Neural cell (in vitro differentiated cells): ENCODE measurements at regions not wholly inside any gene's neighbourhood (a gene's known extent, or its start where the extent isn't known, plus 50 kb on each side); places are given as distances from the start of the nearest gene placed in this dataset.

ENCODE experiments used
- H2AFZ ChIP-seq: fragments of 200-600, 300-800 bp; sonication (generic), shearing (Covaris generic); 2 replicates; pipeline ENCODE4 v1.6.0; 2014; ENCODE audit warnings: low read depth, mild to moderate bottlenecking, antibody characterized with exemption, low read length, moderate library complexity
- H3F3A ChIP-seq: fragments of 200-600 bp; shearing (Covaris generic); 2 replicates; pipeline ENCODE4 v1.6.1; 2016; ENCODE audit warnings: mild to moderate bottlenecking, moderate library complexity, mixed read lengths, antibody characterized with exemption, low read length; ENCODE audit not compliant: insufficient read depth, poor library complexity, severe bottlenecking
- H3K27ac ChIP-seq: fragments of 200-600, 300-800 bp; sonication (generic), shearing (Covaris generic); 2 replicates; pipeline ENCODE4 v1.5.1; 2014; ENCODE audit warnings: mild to moderate bottlenecking, low read length, moderate library complexity
- H3K27me3 ChIP-seq: fragments of 300-800, 200-600 bp; sonication (generic), shearing (Covaris generic); 2 replicates; pipeline ENCODE4 v1.6.0; 2014; ENCODE audit warnings: mild to moderate bottlenecking, low read depth, low read length, moderate library complexity; ENCODE audit not compliant: insufficient read depth
- H3K36me3 ChIP-seq: fragments of 300-800, 200-600 bp; sonication (generic), shearing (Covaris generic); 2 replicates; pipeline ENCODE4 v1.5.1; 2014; ENCODE audit warnings: mild to moderate bottlenecking, antibody characterized with exemption, low read length, moderate library complexity; ENCODE audit not compliant: insufficient read depth
- H3K4me2 ChIP-seq: fragments of 300-800, 200-600 bp; sonication (generic), shearing (Covaris generic); 2 replicates; pipeline ENCODE4 v1.6.0; 2014; ENCODE audit warnings: mild to moderate bottlenecking, low read length
- H3K4me3 ChIP-seq: fragments of 300-800, 200-600 bp; sonication (generic), shearing (Covaris generic); 2 replicates; pipeline ENCODE4 v1.5.1; 2014; ENCODE audit warnings: mild to moderate bottlenecking, low read length, moderate library complexity
- H3K79me2 ChIP-seq: fragments of 200-600 bp; shearing (Covaris generic); replicated peaks from 2 replicates; pipeline ENCODE4 v1.6.0; 2014; ENCODE audit warnings: mild to moderate bottlenecking, low read length, moderate library complexity; ENCODE audit not compliant: insufficient read depth
- H3K9ac ChIP-seq: fragments of 300-800, 200-600 bp; sonication (generic), shearing (Covaris generic); 2 replicates; pipeline ENCODE4 v1.6.1; 2016; ENCODE audit warnings: mild to moderate bottlenecking, low read length, mixed read lengths
- H3K9me2 ChIP-seq: fragments of 200-600 bp; shearing (Covaris generic); 2 replicates; pipeline ENCODE4 v1.6.1; 2016; ENCODE audit warnings: mild to moderate bottlenecking, low read length, mixed read lengths; ENCODE audit not compliant: insufficient read depth
- H3K9me3 ChIP-seq: fragments of 200-600, 300-800 bp; sonication (generic), shearing (Covaris generic); 2 replicates; pipeline ENCODE4 v1.6.1; 2016; ENCODE audit warnings: mild to moderate bottlenecking, mixed run types, low read length, moderate library complexity, mixed read lengths
- H4K20me1 ChIP-seq: fragments of 200-600 bp; shearing (Covaris generic); 2 replicates; pipeline ENCODE4 v1.6.1; 2016; ENCODE audit warnings: mild to moderate bottlenecking, mixed run types; ENCODE audit not compliant: insufficient read depth
- EP300 ChIP-seq: fragments of 450-650 bp; conservative IDR thresholded peaks from 2 replicates; pipeline ENCODE4 v1.6.1; 2014; ENCODE audit warnings: antibody characterized with exemption, mild to moderate bottlenecking, moderate library complexity; ENCODE audit not compliant: poor library complexity, severe bottlenecking
- EZH2 ChIP-seq: fragments of 200-600, 300-800 bp; shearing (Covaris generic), sonication (generic); IDR thresholded peaks from 2 replicates; pipeline ENCODE4 v1.6.1; 2014; ENCODE audit warnings: antibody characterized with exemption, low read length, borderline replicate concordance, mild to moderate bottlenecking; ENCODE audit not compliant: insufficient read depth, poor library complexity, severe bottlenecking
- MXI1 ChIP-seq: fragments of 450-650 bp; conservative IDR thresholded peaks from 2 replicates; pipeline ENCODE4 v1.6.1; 2014; ENCODE audit warnings: antibody characterized with exemption, mild to moderate bottlenecking; ENCODE audit not compliant: poor library complexity, severe bottlenecking
- POLR2AphosphoS5 ChIP-seq: IDR thresholded peaks from 2 replicates; pipeline ENCODE4 v1.6.1; 2012
- RAD21 ChIP-seq: fragments of 450-650 bp; conservative IDR thresholded peaks from 2 replicates; pipeline ENCODE4 v1.6.1; 2014; ENCODE audit warnings: antibody characterized with exemption, mild to moderate bottlenecking, moderate library complexity
- SMC3 ChIP-seq: fragments of 450-650 bp; conservative IDR thresholded peaks from 2 replicates; pipeline ENCODE4 v1.6.1; 2014; ENCODE audit warnings: antibody characterized with exemption, mild to moderate bottlenecking, moderate library complexity; ENCODE audit not compliant: poor library complexity
- TAF1 ChIP-seq: IDR thresholded peaks from 2 replicates; pipeline ENCODE4 v1.6.1; 2012; ENCODE audit warnings: low read depth
- TF ChIP-seq, protein P1 (sequence below): IDR thresholded peaks from 2 replicates; pipeline ENCODE4 v1.6.1; 2012; ENCODE audit warnings: borderline replicate concordance
- TF ChIP-seq, protein P2 (sequence below): fragments of 450-650 bp; IDR thresholded peaks from 2 replicates; pipeline ENCODE4 v1.5.1; 2014; ENCODE audit warnings: antibody characterized with exemption, mild to moderate bottlenecking, moderate library complexity; ENCODE audit not compliant: poor library complexity, severe bottlenecking

- Histone ChIP-seq H3F3A (peaks cover 6% of the 10 kb centered on the region), H3K9me2 (no peaks in the 10 kb centered on the region), H3K27me3 (no peaks in the 10 kb centered on the region), H3K9ac (no peak overlapping the region), H3K4me2 (no peak overlapping the region), H3K4me3 (no peak overlapping the region), H3K27ac (no peak overlapping the region), H4K20me1 (no peaks in the 10 kb centered on the region), H3K36me3 (no peaks in the 10 kb centered on the region), H2AFZ (no peak overlapping the region), H3K79me2 (no peaks in the 10 kb centered on the region), H3K9me3 (no peaks in the 10 kb centered on the region)
- no peak for TF ChIP-seq MXI1
- TF ChIP-seq EZH2: no peak
- no peak for TF ChIP-seq SMC3
- TF ChIP-seq RAD21: no peak
- TF ChIP-seq, protein P1, sequence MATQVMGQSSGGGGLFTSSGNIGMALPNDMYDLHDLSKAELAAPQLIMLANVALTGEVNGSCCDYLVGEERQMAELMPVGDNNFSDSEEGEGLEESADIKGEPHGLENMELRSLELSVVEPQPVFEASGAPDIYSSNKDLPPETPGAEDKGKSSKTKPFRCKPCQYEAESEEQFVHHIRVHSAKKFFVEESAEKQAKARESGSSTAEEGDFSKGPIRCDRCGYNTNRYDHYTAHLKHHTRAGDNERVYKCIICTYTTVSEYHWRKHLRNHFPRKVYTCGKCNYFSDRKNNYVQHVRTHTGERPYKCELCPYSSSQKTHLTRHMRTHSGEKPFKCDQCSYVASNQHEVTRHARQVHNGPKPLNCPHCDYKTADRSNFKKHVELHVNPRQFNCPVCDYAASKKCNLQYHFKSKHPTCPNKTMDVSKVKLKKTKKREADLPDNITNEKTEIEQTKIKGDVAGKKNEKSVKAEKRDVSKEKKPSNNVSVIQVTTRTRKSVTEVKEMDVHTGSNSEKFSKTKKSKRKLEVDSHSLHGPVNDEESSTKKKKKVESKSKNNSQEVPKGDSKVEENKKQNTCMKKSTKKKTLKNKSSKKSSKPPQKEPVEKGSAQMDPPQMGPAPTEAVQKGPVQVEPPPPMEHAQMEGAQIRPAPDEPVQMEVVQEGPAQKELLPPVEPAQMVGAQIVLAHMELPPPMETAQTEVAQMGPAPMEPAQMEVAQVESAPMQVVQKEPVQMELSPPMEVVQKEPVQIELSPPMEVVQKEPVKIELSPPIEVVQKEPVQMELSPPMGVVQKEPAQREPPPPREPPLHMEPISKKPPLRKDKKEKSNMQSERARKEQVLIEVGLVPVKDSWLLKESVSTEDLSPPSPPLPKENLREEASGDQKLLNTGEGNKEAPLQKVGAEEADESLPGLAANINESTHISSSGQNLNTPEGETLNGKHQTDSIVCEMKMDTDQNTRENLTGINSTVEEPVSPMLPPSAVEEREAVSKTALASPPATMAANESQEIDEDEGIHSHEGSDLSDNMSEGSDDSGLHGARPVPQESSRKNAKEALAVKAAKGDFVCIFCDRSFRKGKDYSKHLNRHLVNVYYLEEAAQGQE: no peak
- no peak for TF ChIP-seq EP300
- no peak for TF ChIP-seq POLR2AphosphoS5
Measured at GRCh38 chr16:65316808-65317207, 194.9 kb upstream of the CDH11 start.

DNA sequence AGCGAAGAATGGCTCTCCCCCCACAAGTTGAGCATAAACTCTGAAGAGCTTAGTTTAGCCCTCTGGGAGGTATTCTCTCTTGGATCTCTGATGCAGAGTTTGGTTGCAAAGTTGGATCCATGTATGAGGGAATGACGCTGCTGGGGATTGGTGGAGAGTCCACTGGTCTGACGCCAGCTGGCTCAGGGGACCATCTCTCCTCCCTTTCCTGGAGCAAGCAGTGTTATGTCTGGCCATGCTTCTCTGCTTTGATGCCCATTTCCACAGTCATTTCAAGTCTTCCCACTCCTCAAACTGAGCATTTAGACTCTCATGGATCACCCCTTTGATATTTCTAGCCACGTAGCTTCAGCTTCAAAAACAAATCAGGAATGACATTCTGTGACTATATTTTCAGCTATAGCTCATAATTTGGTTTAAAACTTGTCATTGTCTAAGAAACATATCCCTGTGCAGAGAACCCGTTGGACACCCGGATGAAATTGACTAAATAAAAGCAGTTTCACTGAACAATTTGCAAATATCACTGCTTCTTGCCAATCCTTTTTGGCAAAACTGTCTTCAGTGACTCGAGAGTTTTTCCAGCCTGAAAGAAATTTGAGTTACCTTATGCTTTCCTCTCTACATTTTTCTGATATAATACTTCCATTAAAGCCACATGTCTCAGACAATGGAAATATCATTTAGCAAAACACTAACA, 193.4 kb upstream of the CDH11 start:
- Histone ChIP-seq H3K9me2 (no peaks in the 10 kb centered on the region), H3K4me3 (no peak overlapping the region), H3K9ac (no peak overlapping the region), H3K36me3 (no peaks in the 10 kb centered on the region), H3K4me2 (no peak overlapping the region), H3K27me3 (no peaks in the 10 kb centered on the region), H3K9me3 (no peaks in the 10 kb centered on the region), H4K20me1 (no peaks in the 10 kb centered on the region), H2AFZ (no peak overlapping the region), H3K27ac (no peak overlapping the region), H3F3A (peaks cover 6% of the 10 kb centered on the region), H3K79me2 (no peaks in the 10 kb centered on the region)
- TF ChIP-seq TAF1 (no peak), RAD21 (no peak), POLR2AphosphoS5 (no peak), EZH2 (no peak), MXI1 (no peak), EP300 (no peak), SMC3 (no peak)
- TF ChIP-seq, protein P2, sequence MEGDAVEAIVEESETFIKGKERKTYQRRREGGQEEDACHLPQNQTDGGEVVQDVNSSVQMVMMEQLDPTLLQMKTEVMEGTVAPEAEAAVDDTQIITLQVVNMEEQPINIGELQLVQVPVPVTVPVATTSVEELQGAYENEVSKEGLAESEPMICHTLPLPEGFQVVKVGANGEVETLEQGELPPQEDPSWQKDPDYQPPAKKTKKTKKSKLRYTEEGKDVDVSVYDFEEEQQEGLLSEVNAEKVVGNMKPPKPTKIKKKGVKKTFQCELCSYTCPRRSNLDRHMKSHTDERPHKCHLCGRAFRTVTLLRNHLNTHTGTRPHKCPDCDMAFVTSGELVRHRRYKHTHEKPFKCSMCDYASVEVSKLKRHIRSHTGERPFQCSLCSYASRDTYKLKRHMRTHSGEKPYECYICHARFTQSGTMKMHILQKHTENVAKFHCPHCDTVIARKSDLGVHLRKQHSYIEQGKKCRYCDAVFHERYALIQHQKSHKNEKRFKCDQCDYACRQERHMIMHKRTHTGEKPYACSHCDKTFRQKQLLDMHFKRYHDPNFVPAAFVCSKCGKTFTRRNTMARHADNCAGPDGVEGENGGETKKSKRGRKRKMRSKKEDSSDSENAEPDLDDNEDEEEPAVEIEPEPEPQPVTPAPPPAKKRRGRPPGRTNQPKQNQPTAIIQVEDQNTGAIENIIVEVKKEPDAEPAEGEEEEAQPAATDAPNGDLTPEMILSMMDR: no peak
- TF ChIP-seq, protein P1: no peak
